ENCODE measurements at regions not wholly inside any gene's neighbourhood (a gene's known extent, or its start where the extent isn't known, plus 50 kb on each side); places are given as distances from the start of the nearest gene placed in this dataset.

DNA sequence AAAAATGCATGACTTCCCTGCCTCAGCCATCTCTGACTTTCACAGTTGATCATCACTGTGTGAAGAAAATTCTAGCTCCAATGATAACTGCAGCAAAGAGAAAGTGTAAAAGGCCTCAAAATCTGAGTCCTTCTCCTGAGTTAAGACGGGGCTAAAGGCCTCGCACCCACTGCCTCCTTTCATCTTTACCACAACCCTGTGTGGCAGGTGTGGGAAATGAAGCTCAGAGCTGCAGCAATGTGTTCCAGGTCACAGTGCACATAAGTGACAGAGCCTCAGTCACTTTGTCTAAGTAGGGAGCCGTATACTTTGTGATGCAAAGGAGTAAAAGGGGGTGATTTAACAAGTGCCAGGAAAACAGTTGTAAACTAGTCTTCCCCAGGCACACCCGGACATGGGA is 144.7 kb upstream of the TMCC3 start:
- no peak for DNase-seq (ENCODE audit: low read depth)
- in situ Hi-C loops (cut with HindIII; ENCODE audit: low pct_unique_long_range_greater_than_20kb, low sequenced_read_pairs): no loop called here

DNA sequence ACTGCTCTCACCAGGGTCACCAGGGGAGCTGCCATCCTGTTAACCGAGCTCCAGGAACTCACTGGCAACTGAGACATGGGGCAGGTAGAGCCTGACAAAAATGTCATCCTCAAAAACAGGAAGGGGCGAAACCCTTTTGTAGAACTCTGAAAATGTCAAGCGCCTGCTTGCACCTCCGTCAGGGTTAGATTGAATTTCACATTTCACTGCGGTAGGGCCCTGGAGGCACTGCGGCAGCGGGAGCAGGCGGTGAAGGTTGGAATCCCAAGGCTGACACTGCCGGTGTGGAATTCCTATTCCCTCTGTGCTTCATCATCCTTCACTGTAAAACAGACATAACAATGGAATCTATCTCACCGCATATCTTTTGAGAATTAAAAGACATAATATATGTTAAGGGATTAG is 142.8 kb upstream of the TMCC3 start:
- DNase-seq (ENCODE audit: low read depth): no peak

GRCh38 chr12:94792693-94793092 is 142.3 kb upstream of the TMCC3 start:
- in situ Hi-C loops (cut with HindIII; ENCODE audit: low pct_unique_long_range_greater_than_20kb, low sequenced_read_pairs): no loop called here
- no peak for DNase-seq (ENCODE audit: low read depth)

More for the DNA sequence above, 142.8 kb upstream of the TMCC3 start:
- in situ Hi-C loops (cut with HindIII; ENCODE audit: low pct_unique_long_range_greater_than_20kb, low sequenced_read_pairs): no loop called here

GRCh38 chr12:94791933-94792332 is 141.6 kb upstream of the TMCC3 start:
- DNase-seq (ENCODE audit: low read depth): no peak
- in situ Hi-C loops (cut with HindIII; ENCODE audit: low pct_unique_long_range_greater_than_20kb, low sequenced_read_pairs): no loop called here

GRCh38 chr12:94790825-94791224 is 140.5 kb upstream of the TMCC3 start:
- in situ Hi-C loops (cut with HindIII; ENCODE audit: low pct_unique_long_range_greater_than_20kb, low sequenced_read_pairs): no loop called here
- no peak for DNase-seq (ENCODE audit: low read depth)

GRCh38 chr12:94790370-94790769 is 140.0 kb upstream of the TMCC3 start:
- in situ Hi-C loops (cut with HindIII; ENCODE audit: low pct_unique_long_range_greater_than_20kb, low sequenced_read_pairs): no loop called here

GRCh38 chr12:94789510-94790225 is 139.3 kb upstream of the TMCC3 start:
- no peak for DNase-seq (ENCODE audit: low read depth)
- in situ Hi-C loops (cut with HindIII; ENCODE audit: low pct_unique_long_range_greater_than_20kb, low sequenced_read_pairs): no loop called here

More at GRCh38 chr12:94790370-94790769, 140.0 kb upstream of the TMCC3 start:
- DNase-seq (ENCODE audit: low read depth): no peak

DNA sequence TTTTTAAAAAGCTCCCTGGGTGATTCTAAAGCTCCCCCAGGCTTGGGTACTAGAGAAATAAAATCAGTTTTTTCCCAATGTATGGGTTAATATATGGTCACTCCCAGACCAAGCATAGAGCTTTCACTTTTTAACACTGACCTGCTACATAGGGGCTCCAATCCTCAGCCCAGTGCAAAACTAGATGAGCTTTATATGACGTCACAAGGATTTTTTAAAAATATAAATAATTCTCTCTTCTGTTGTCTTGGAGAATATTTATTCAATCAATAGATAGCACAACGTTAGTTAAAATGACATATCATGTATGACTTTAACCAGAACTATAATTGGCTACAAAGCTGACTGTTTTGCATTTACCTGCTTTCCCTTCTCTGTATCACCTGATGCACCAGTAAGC is 137.9 kb upstream of the TMCC3 start:
- no peak for DNase-seq (ENCODE audit: low read depth)
- in situ Hi-C loops (cut with HindIII; ENCODE audit: low pct_unique_long_range_greater_than_20kb, low sequenced_read_pairs): no loop called here

GRCh38 chr12:94786906-94787305 is 136.5 kb upstream of the TMCC3 start:
- no peak for DNase-seq (ENCODE audit: low read depth)
- in situ Hi-C loops (cut with HindIII; ENCODE audit: low pct_unique_long_range_greater_than_20kb, low sequenced_read_pairs): no loop called here

DNA sequence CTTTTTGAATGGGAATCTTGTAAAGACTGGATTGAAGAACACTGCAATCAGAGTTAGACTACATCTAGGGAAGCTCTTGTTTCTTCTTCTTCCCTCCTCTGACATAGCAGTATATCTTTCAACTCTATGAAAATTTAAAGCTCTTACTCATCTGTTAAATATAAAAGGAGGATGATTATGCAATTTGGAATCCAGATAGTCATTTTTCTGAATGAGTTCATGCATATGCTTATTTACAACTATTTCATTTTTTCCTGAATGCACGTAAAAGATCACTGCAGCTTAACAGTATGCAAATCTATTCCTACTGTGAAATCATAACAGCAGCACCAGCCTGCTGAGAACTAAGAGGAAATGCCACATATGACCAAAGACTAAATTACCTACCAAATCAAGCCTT is 133.5 kb upstream of the TMCC3 start:
- in situ Hi-C loops (cut with HindIII; ENCODE audit: low pct_unique_long_range_greater_than_20kb, low sequenced_read_pairs): no loop called here
- no peak for DNase-seq (ENCODE audit: low read depth)

DNA sequence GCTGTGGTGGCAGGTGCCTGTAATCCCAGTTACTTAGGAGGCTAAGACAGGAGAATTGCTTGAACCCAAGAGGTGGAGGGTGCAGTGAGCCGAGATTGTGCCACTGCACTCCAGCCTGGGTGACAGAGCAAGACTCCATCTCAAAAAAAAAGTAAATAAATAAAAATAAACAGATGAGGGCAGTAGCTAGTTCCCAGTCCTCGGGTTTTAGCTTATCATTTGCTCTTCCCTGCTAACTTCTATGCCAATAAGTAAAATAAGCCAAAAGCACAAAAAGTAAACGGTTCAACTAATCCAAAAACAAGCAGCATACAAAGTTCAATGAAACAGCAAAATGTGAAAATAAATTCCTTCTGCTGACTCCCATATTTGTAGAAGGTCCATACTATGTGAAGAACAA is 133.0 kb upstream of the TMCC3 start:
- no peak for DNase-seq (ENCODE audit: low read depth)
- in situ Hi-C loops (cut with HindIII; ENCODE audit: low pct_unique_long_range_greater_than_20kb, low sequenced_read_pairs): no loop called here

- DNase-seq (ENCODE audit: low read depth): no peak
- in situ Hi-C loops (cut with HindIII; ENCODE audit: low pct_unique_long_range_greater_than_20kb, low sequenced_read_pairs): no loop called here
Measured at GRCh38 chr12:94781835-94782234, 131.5 kb upstream of the TMCC3 start.

- in situ Hi-C loops (cut with HindIII; ENCODE audit: low pct_unique_long_range_greater_than_20kb, low sequenced_read_pairs): no loop called here
- DNase-seq (ENCODE audit: low read depth): peak; percentile 66
Measured at GRCh38 chr12:94779485-94779884, 129.1 kb upstream of the TMCC3 start.

- in situ Hi-C loops (cut with HindIII; ENCODE audit: low pct_unique_long_range_greater_than_20kb, low sequenced_read_pairs): no loop called here
- DNase-seq (ENCODE audit: low read depth): no peak
Measured at GRCh38 chr12:94777936-94778335, 127.6 kb upstream of the TMCC3 start.

DNA sequence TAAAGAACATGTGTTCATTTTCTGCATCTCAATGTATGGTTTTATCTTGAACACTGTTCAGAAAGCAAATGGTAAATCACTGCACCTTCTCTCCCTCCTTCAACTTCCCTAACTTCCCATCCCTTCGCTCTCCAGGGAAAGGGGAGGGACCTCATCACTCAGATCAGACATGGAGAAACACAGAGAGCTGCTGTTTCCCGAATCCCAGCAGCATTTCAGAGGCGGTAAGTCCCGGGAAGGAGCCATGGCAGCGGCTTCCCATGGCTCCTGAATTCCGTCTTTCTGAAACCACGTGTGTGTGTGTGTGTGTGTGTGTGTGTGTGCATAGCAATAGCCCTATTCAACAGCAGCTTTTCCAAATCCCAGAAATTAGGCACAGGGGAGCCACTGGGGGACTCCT is 125.4 kb upstream of the TMCC3 start:
- in situ Hi-C loops (cut with HindIII; ENCODE audit: low pct_unique_long_range_greater_than_20kb, low sequenced_read_pairs): no loop called here

DNA sequence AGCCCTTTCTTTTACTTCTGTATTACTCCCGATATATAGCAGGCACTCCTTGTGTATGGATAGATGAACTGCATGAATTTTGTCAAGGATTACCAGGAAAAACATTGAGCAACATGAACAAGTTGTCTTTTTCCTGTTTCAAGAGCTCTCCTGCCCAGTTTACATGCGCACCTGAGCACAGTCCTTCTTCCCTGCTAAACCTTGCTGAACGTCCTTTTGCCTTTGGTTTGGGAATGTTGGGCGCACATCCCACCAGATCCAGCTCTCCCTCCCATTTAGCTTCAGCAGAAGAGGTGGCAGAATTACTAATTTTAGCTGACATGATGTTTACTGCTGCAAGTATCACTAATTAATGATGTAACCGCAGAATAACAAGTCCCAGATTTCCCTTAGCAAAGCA is 121.4 kb upstream of the TMCC3 start:
- in situ Hi-C loops (cut with HindIII; ENCODE audit: low pct_unique_long_range_greater_than_20kb, low sequenced_read_pairs): no loop called here

More for the DNA sequence above, 125.4 kb upstream of the TMCC3 start:
- DNase-seq (ENCODE audit: low read depth): no peak

DNA sequence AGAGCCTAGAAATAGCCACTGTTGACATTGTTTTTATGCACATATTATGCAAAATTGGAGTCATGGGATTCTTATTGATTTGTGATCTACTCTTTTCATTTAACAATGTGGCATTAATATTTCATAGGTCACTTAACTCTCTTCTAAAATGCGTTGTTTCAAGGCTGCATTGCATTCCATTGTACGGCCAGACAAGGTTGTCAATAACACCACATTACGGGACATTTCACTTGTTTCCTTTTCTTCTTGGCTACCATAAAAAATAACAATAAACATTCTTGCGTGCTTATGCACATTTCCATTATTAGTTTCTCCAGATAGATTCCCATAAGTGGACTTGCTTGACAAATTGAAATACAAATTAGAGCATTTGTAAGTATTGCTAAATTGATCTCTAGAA is 120.8 kb upstream of the TMCC3 start:
- in situ Hi-C loops (cut with HindIII; ENCODE audit: low pct_unique_long_range_greater_than_20kb, low sequenced_read_pairs): no loop called here
- DNase-seq (ENCODE audit: low read depth): no peak

More for the DNA sequence above, 121.4 kb upstream of the TMCC3 start:
- no peak for DNase-seq (ENCODE audit: low read depth)

- in situ Hi-C loops (cut with HindIII; ENCODE audit: low pct_unique_long_range_greater_than_20kb, low sequenced_read_pairs): no loop called here
- no peak for DNase-seq (ENCODE audit: low read depth)
Measured at GRCh38 chr12:94770791-94771190, 120.4 kb upstream of the TMCC3 start.

GRCh38 chr12:94769776-94770759 is 119.7 kb upstream of the TMCC3 start:
- DNase-seq (ENCODE audit: low read depth): no peak
- in situ Hi-C loops (cut with HindIII; ENCODE audit: low pct_unique_long_range_greater_than_20kb, low sequenced_read_pairs): no loop called here
